Naive thymus-derived CD4-positive, alpha-beta T cell (primary cell): ENCODE measurements at regions not wholly inside any gene's neighbourhood (a gene's known extent, or its start where the extent isn't known, plus 50 kb on each side); places are given as distances from the start of the nearest gene placed in this dataset.
"Not testable (repeated sequence)": the region's sequence is repeated elsewhere in the genome, so short reads cannot be mapped to it uniquely, and the experiment has no call there.

Experiments used
- ATAC-seq: fragments of 150-1000 bp; cut with Tn5 transposase; 2 replicates; pipeline ENCODE4 v1.10.0; 2021; ENCODE audit warnings: mild to moderate bottlenecking, moderate library complexity
- CTCF ChIA-PET: fragments of 350-600 bp; sonication (Branson Sonifier 250); formaldehyde crosslinking; loops from one replicate; lab custom pipeline; 2021; ENCODE audit warnings: antibody characterized with exemption; lab: Charles Lee
- POLR2A ChIA-PET: fragments of 350-600 bp; sonication (Branson Sonifier 250); formaldehyde crosslinking; loops from one replicate; lab custom pipeline; 2021; ENCODE audit warnings: antibody characterized with exemption, inconsistent platforms; lab: Charles Lee
- DNase-seq, 9 donors: peaks; one replicate each; pipeline versions ENCODE4 v3.0.0 to v3.0.0-alpha.2; 2020 to 2022; ENCODE audit warnings: mixed read lengths in 1 of 9
- H3K27ac ChIP-seq: one replicate; pipeline ENCODE4 v1.7.0; 2013; ENCODE audit warnings: mild to moderate bottlenecking, low read depth, low read length, moderate library complexity
- H3K27me3 ChIP-seq, 2 donors: one replicate each; pipeline ENCODE4 v1.7.0; 2013; ENCODE audit warnings: low read length in 2 of 2, mild to moderate bottlenecking in 2 of 2, moderate library complexity in 2 of 2; ENCODE audit not compliant: control insufficient read depth in 2 of 2, insufficient read depth in 2 of 2
- H3K36me3 ChIP-seq, 3 experiments: 1 replicate in 2 of 3; 2 replicates in 1 of 3; pipeline ENCODE4 v1.7.0; 2013; ENCODE audit warnings: low read length in 3 of 3, mild to moderate bottlenecking in 3 of 3, moderate library complexity in 1 of 3; ENCODE audit not compliant: insufficient read depth in 3 of 3, control insufficient read depth in 2 of 3
- H3K4me1 ChIP-seq, 2 donors: one replicate each; pipeline ENCODE4 v1.7.0; 2013; ENCODE audit warnings: low read length in 2 of 2, mild to moderate bottlenecking in 2 of 2, moderate library complexity in 1 of 2; ENCODE audit not compliant: control insufficient read depth in 2 of 2, insufficient read depth in 2 of 2
- H3K4me3 ChIP-seq: 2 replicates; pipeline ENCODE4 v1.7.0; 2013; ENCODE audit warnings: mild to moderate bottlenecking, low read length
- H3K9me3 ChIP-seq, 3 experiments: 1 replicate in 2 of 3; 2 replicates in 1 of 3; pipeline ENCODE4 v1.7.0; 2013; ENCODE audit warnings: low read length in 3 of 3; ENCODE audit not compliant: control insufficient read depth in 2 of 3
- H3K27ac Mint-ChIP-seq, 9 donors: one replicate each; pipeline ENCODE4 v1.8.0; 2020 to 2022; ENCODE audit warnings: mixed read lengths in 9 of 9, mild to moderate bottlenecking in 8 of 9, moderate library complexity in 5 of 9, inconsistent platforms in 2 of 9
- H3K27me3 Mint-ChIP-seq, 5 donors: one replicate each; pipeline ENCODE4 v1.8.0; 2021 to 2022; ENCODE audit warnings: mixed read lengths in 5 of 5, mild to moderate bottlenecking in 1 of 5
- H3K36me3 Mint-ChIP-seq, 5 donors: one replicate each; pipeline ENCODE4 v1.8.0; 2020 to 2022; ENCODE audit warnings: mixed read lengths in 5 of 5, mild to moderate bottlenecking in 3 of 5, inconsistent platforms in 1 of 5
- H3K4me1 Mint-ChIP-seq, 7 donors: one replicate each; pipeline ENCODE4 v1.8.0; 2020 to 2022; ENCODE audit warnings: mixed read lengths in 7 of 7, mild to moderate bottlenecking in 3 of 7, inconsistent platforms in 1 of 7
- H3K4me3 Mint-ChIP-seq, 10 donors: one replicate each; pipeline ENCODE4 v1.8.0; 2020 to 2022; ENCODE audit warnings: mild to moderate bottlenecking in 10 of 10, mixed read lengths in 10 of 10, moderate library complexity in 6 of 10, inconsistent platforms in 2 of 10
- H3K9me3 Mint-ChIP-seq, 11 donors: one replicate each; pipeline ENCODE4 v1.8.0; 2020 to 2022; ENCODE audit warnings: mixed read lengths in 11 of 11, mild to moderate bottlenecking in 4 of 11, inconsistent platforms in 1 of 11, moderate library complexity in 1 of 11
- intact Hi-C, 2 donors: fragments of 100-400 bp; cut with micrococcal nuclease; formaldehyde crosslinking; loops; one replicate each; pipeline ENCODE4 v1.15.1; 2023

- H3K27ac Mint-ChIP-seq: no peak overlapping the region
- H3K27ac ChIP-seq: no peak overlapping the region
- no peak overlapping the region for H3K4me3 Mint-ChIP-seq
- no peaks in the 10 kb centered on the region for H3K36me3 ChIP-seq
- ATAC-seq: no peak
- POLR2A ChIA-PET: no interaction called here
- intact Hi-C loops: no loop called here
- H3K27me3 ChIP-seq: no peaks in the 10 kb centered on the region
- H3K4me1 ChIP-seq: no peaks in the 10 kb centered on the region
- H3K27me3 Mint-ChIP-seq: peaks cover 0 to 12% (median 0%) of the 10 kb centered on the region in 5 donors
- DNase-seq: no peak
- peaks cover 0 to 15% (median 4%) of the 10 kb centered on the region in 11 donors for H3K9me3 Mint-ChIP-seq
- CTCF ChIA-PET: no interaction called here
- peaks cover 0 to 5% (median 0%) of the 10 kb centered on the region in 3 experiments for H3K9me3 ChIP-seq
- peaks cover 0 to 9% (median 0%) of the 10 kb centered on the region in 7 donors for H3K4me1 Mint-ChIP-seq
- H3K36me3 Mint-ChIP-seq: peaks cover 0 to 10% (median 5%) of the 10 kb centered on the region in 5 donors
- H3K4me3 ChIP-seq: no peak overlapping the region
Observed at GRCh38 chr5:56376128-56376527, 143.0 kb upstream of the ANKRD55 start.

DNA sequence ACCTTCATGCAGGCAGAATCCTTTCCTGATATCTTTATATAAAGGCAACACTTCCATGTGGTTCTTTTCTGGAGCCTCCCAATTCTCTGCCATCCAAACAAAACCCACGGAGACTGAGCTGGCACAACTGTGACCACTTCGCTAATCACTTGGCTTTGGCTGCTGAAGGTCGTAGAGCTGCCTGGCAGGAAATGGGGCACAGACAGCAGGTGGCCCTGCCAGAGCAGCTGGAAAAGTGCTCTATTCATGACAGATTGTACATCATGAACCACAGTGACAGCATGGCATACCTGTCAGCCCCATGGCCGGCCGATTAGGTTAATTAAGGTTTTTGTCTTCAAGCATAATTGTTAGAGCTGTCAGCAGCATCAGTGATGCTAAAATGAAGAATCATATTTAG is 141.9 kb upstream of the ANKRD55 start:
- CTCF ChIA-PET: interaction anchor here (0.6 kb wide), 1 partner anchor 369 kb away, joined by 7 read pairs; no protein-coding TSS in a partner anchor
- Mint-ChIP-seq H3K4me1 (peaks cover 0 to 6% (median 0%) of the 10 kb centered on the region in 7 donors), H3K36me3 (peaks cover 0 to 10% (median 5%) of the 10 kb centered on the region in 5 donors), H3K27ac (no peak overlapping the region), H3K9me3 (peaks cover 0 to 15% (median 4%) of the 10 kb centered on the region in 11 donors), H3K27me3 (peaks cover 0 to 9% (median 0%) of the 10 kb centered on the region in 5 donors), H3K4me3 (no peak overlapping the region)
- no peak for DNase-seq
- POLR2A ChIA-PET: no interaction called here
- H3K4me1 ChIP-seq: no peaks in the 10 kb centered on the region
- intact Hi-C loops: no loop called here
- H3K9me3 ChIP-seq: peaks cover 0 to 5% (median 0%) of the 10 kb centered on the region in 3 experiments
- H3K27me3 ChIP-seq: no peaks in the 10 kb centered on the region
- ATAC-seq: no peak
- no peak overlapping the region for H3K27ac ChIP-seq
- H3K36me3 ChIP-seq: no peaks in the 10 kb centered on the region
- no peak overlapping the region for H3K4me3 ChIP-seq

GRCh38 chr5:56372491-56372890 is 139.4 kb upstream of the ANKRD55 start:
- H3K27ac Mint-ChIP-seq, H3K4me3 ChIP-seq, POLR2A ChIA-PET, H3K36me3 ChIP-seq, intact Hi-C loops, H3K4me1 ChIP-seq, H3K4me3 Mint-ChIP-seq, H3K9me3 ChIP-seq, H3K27ac ChIP-seq, H3K4me1 Mint-ChIP-seq, H3K27me3 Mint-ChIP-seq, DNase-seq, CTCF ChIA-PET, ATAC-seq, H3K27me3 ChIP-seq: not testable (repeated sequence)
- Mint-ChIP-seq H3K9me3 (peaks cover 0 to 15% (median 4%) of the 10 kb centered on the region in 11 donors), H3K36me3 (peaks cover 0 to 10% (median 5%) of the 10 kb centered on the region in 5 donors)

DNA sequence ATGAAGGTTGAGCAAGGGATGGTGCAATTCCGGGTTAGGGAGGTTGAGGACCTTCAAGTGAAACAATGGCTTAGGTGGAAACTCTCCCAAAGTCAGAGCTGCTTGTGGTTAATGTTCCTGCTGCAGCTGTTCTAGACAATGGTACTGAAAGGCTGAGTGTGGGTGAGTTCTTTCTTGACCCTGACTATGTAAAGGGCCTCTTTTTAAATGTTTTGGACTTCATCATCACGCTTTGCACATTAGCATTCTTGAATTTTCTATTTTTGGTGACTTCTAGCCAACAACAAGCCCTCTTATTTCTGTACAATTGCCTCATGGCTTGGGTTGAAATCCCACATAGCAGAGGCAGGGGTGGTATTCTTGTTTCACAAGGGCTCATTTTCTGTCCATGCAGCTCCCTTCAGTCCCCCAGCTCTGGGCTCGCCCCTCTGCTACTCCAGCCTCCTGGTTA is 136.3 kb upstream of the ANKRD55 start:
- no peaks in the 10 kb centered on the region for H3K9me3 ChIP-seq
- H3K4me3 ChIP-seq: no peak overlapping the region
- Mint-ChIP-seq H3K27ac (no peak overlapping the region), H3K9me3 (peaks cover 0 to 8% (median 2%) of the 10 kb centered on the region in 11 donors), H3K27me3 (peaks cover 0 to 1% (median 0%) of the 10 kb centered on the region in 5 donors), H3K4me3 (no peak overlapping the region), H3K36me3 (peaks cover 0 to 2% (median 0%) of the 10 kb centered on the region in 5 donors), H3K4me1 (no peaks in the 10 kb centered on the region)
- intact Hi-C loops: no loop called here
- no peaks in the 10 kb centered on the region for H3K4me1 ChIP-seq
- H3K36me3 ChIP-seq: no peaks in the 10 kb centered on the region
- ChIA-PET POLR2A (interaction anchor here (0.6 kb wide), 1 partner anchor 10 kb away, joined by 4 read pairs; no protein-coding TSS in a partner anchor), CTCF (no interaction called here)
- no peak for DNase-seq
- H3K27me3 ChIP-seq: no peaks in the 10 kb centered on the region
- no peak for ATAC-seq
- no peak overlapping the region for H3K27ac ChIP-seq

- Histone ChIP-seq H3K4me3 (no peak overlapping the region), H3K4me1 (no peaks in the 10 kb centered on the region), H3K9me3 (no peaks in the 10 kb centered on the region), H3K36me3 (no peaks in the 10 kb centered on the region), H3K27ac (no peak overlapping the region), H3K27me3 (no peaks in the 10 kb centered on the region)
- Mint-ChIP-seq H3K4me1 (no peaks in the 10 kb centered on the region), H3K4me3 (no peak overlapping the region), H3K27ac (no peak overlapping the region), H3K27me3 (peaks cover 0 to 1% (median 0%) of the 10 kb centered on the region in 5 donors), H3K36me3 (peaks cover 0 to 5% (median 0%) of the 10 kb centered on the region in 5 donors), H3K9me3 (peaks cover 0 to 11% (median 2%) of the 10 kb centered on the region in 11 donors)
- POLR2A ChIA-PET: no interaction called here
- intact Hi-C loops: no loop called here
- DNase-seq (no peak), ATAC-seq (no peak)
- CTCF ChIA-PET: no interaction called here
Observed at GRCh38 chr5:56367748-56368147, 134.6 kb upstream of the ANKRD55 start.

GRCh38 chr5:56366986-56367385 is 133.9 kb upstream of the ANKRD55 start:
- Mint-ChIP-seq H3K36me3 (peaks cover 0 to 5% (median 0%) of the 10 kb centered on the region in 5 donors), H3K27me3 (peaks cover 0 to 1% (median 0%) of the 10 kb centered on the region in 5 donors), H3K27ac (no peak overlapping the region), H3K4me3 (no peak overlapping the region), H3K9me3 (peaks cover 0 to 11% (median 3%) of the 10 kb centered on the region in 11 donors), H3K4me1 (no peaks in the 10 kb centered on the region)
- Histone ChIP-seq H3K4me1 (no peaks in the 10 kb centered on the region), H3K36me3 (no peaks in the 10 kb centered on the region), H3K9me3 (no peaks in the 10 kb centered on the region), H3K4me3 (no peak overlapping the region), H3K27ac (no peak overlapping the region), H3K27me3 (no peaks in the 10 kb centered on the region)
- ATAC-seq (no peak), DNase-seq (no peak)
- CTCF ChIA-PET: no interaction called here
- intact Hi-C loops: no loop called here
- POLR2A ChIA-PET: interaction anchor here (0.6 kb wide), 1 partner anchor 70 kb away, joined by 3 read pairs; no protein-coding TSS in a partner anchor

DNA sequence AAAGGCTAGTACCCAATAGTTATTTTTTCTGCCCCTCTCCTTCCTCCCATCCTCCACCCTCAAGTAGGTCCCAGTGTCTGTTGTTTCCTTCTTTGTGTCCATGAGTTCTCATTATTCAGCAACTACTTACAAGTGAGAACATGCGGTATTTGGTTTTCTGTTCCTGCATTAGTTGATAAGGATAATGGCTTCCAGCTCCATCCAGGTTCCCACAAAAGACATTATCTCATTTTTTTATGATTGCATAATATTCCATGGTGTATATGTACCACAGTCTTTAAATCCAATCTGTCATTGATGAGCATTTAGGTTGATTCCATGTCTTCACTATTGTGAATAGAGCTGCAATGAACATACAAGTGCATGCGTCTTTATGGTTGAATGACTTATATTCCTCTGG is 128.3 kb upstream of the ANKRD55 start:
- intact Hi-C loops: loop anchor here in 1 of 2 donors (5.0 kb wide), 1 partner anchor 34 kb away; no protein-coding TSS in a partner anchor
- Histone ChIP-seq H3K9me3 (no peaks in the 10 kb centered on the region), H3K4me3 (no peak overlapping the region), H3K27ac (no peak overlapping the region), H3K4me1 (no peaks in the 10 kb centered on the region), H3K27me3 (no peaks in the 10 kb centered on the region), H3K36me3 (no peaks in the 10 kb centered on the region)
- Mint-ChIP-seq H3K27ac (no peak overlapping the region), H3K4me3 (no peak overlapping the region), H3K9me3 (peaks cover 0 to 5% (median 0%) of the 10 kb centered on the region in 11 donors), H3K36me3 (peaks cover 0 to 4% (median 0%) of the 10 kb centered on the region in 5 donors), H3K27me3 (no peaks in the 10 kb centered on the region), H3K4me1 (peaks cover 0 to 13% (median 8%) of the 10 kb centered on the region in 7 donors)
- DNase-seq (no peak), ATAC-seq (no peak)
- ChIA-PET CTCF (no interaction called here), POLR2A (interaction anchor here (0.6 to 0.9 kb wide), 2 partner anchors 33 to 89 kb away, joined by 3 to 6 read pairs; no protein-coding TSS in a partner anchor)
